ENCODE measurements at regions not wholly inside any gene's neighbourhood (a gene's known extent, or its start where the extent isn't known, plus 50 kb on each side); places are given as distances from the start of the nearest gene placed in this dataset.

- Histone ChIP-seq H2AFZ (ENCODE audit: low read depth, low read length) (no peak overlapping the region), H3K4me3 (no peak overlapping the region), H3K9me1 (ENCODE audit: control insufficient read depth, insufficient read depth, low read length) (no peaks in the 10 kb centered on the region), H3K27me3 (ENCODE audit: control insufficient read depth in 2 of 2, insufficient read depth in 2 of 2, low read length in 2 of 2) (peaks cover 0 to 13% of the 10 kb centered on the region in 2 experiments; a peak in 2 of 5 replicates), H3K27ac (ENCODE audit: extremely low read depth, low read depth, low read length) (no peak overlapping the region), H3K4me1 (replicated peaks in 1 of 2; ENCODE audit: control insufficient read depth in 2 of 2, insufficient read depth in 2 of 2, low read length in 2 of 2) (no peaks in the 10 kb centered on the region), H3K9ac (ENCODE audit: insufficient read depth in 1 of 2, low read depth in 2 of 2, low read length in 2 of 2) (no peak overlapping the region), H4K20me1 (replicated peaks; ENCODE audit: control insufficient read depth, insufficient read depth, low read length) (no peaks in the 10 kb centered on the region), H3K36me3 (ENCODE audit: control insufficient read depth, insufficient read depth, low read length) (no peaks in the 10 kb centered on the region), H3K79me2 (ENCODE audit: control insufficient read depth, insufficient read depth, low read length) (no peaks in the 10 kb centered on the region), H3K9me3 (replicated peaks; ENCODE audit: control insufficient read depth, insufficient read depth, low read depth, low read length) (no peaks in the 10 kb centered on the region), H3K4me2 (ENCODE audit: insufficient read depth, low read length) (no peak overlapping the region)
- no TSS peak for BruUV-seq (replicated peaks)
- in situ Hi-C loops (cut with MboI) (no loop called here), intact Hi-C loops (cut with micrococcal nuclease) (loop anchor here (10.0 kb wide), 2 partner anchors 177 to 207 kb away; no protein-coding TSS in a partner anchor)
- DNase-seq (ENCODE audit: extremely low read depth in 1 of 4, low spot score in 3 of 4): no peak
- no peak for ATAC-seq
- no peak for FAIRE-seq
- ChIA-PET POLR2A (no interaction called here), CTCF (ENCODE audit: low intra/inter-chr PET ratio) (no interaction called here)
- TF ChIP-seq ZFP36 (IDR thresholded peaks at IDR 0.05; ENCODE audit: low read depth, low read length, partially characterized antibody) (peak; percentile 78), ZNF655 (CRISPR knock-in tag; IDR thresholded peaks at IDR 0.05) (no peak)
Observed at GRCh38 chr1:227487606-227488005, 75.8 kb upstream of the ZNF678 start.

- DNase-seq (ENCODE audit: extremely low read depth in 1 of 4, low spot score in 3 of 4): no peak
- ChIA-PET POLR2A (no interaction called here), CTCF (ENCODE audit: low intra/inter-chr PET ratio) (no interaction called here)
- H3K27ac ChIP-seq (ENCODE audit: extremely low read depth, low read depth, low read length): no peak overlapping the region
- no peak overlapping the region for H3K4me3 ChIP-seq
- no peaks in the 10 kb centered on the region for H3K36me3 ChIP-seq (ENCODE audit: control insufficient read depth, insufficient read depth, low read length)
- no TSS peak for BruUV-seq (replicated peaks)
- peaks cover 0 to 7% of the 10 kb centered on the region in 2 experiments; a peak in 2 of 5 replicates for H3K27me3 ChIP-seq (ENCODE audit: control insufficient read depth in 2 of 2, insufficient read depth in 2 of 2, low read length in 2 of 2)
- FAIRE-seq: no peak
- no peaks in the 10 kb centered on the region for H3K9me1 ChIP-seq (ENCODE audit: control insufficient read depth, insufficient read depth, low read length)
- H3K4me2 ChIP-seq (ENCODE audit: insufficient read depth, low read length): no peak overlapping the region
- no peaks in the 10 kb centered on the region for H3K4me1 ChIP-seq (replicated peaks in 1 of 2; ENCODE audit: control insufficient read depth in 2 of 2, insufficient read depth in 2 of 2, low read length in 2 of 2)
- H3K79me2 ChIP-seq (ENCODE audit: control insufficient read depth, insufficient read depth, low read length): no peaks in the 10 kb centered on the region
- no peak overlapping the region for H2AFZ ChIP-seq (ENCODE audit: low read depth, low read length)
- no peak overlapping the region for H3K9ac ChIP-seq (ENCODE audit: insufficient read depth in 1 of 2, low read depth in 2 of 2, low read length in 2 of 2)
- H4K20me1 ChIP-seq (replicated peaks; ENCODE audit: control insufficient read depth, insufficient read depth, low read length): no peaks in the 10 kb centered on the region
- H3K9me3 ChIP-seq (replicated peaks; ENCODE audit: control insufficient read depth, insufficient read depth, low read depth, low read length): no peaks in the 10 kb centered on the region
- intact Hi-C loops (cut with micrococcal nuclease) (loop anchor here (10.0 kb wide), 2 partner anchors 178 to 208 kb away; no protein-coding TSS in a partner anchor), in situ Hi-C loops (cut with MboI) (no loop called here)
- 0% methylated on average over 3 of the region's 3 CpGs for whole genome bisulfite sequencing (ENCODE audit: insufficient coverage, low coverage, missing lambda C conversion rate)
- no peak for ATAC-seq
- no peak for TF ChIP-seq NR2F6 (CRISPR knock-in tag; IDR thresholded peaks at IDR 0.05)
- TF ChIP-seq HCFC1 (IDR thresholded peaks at IDR 0.05; ENCODE audit: low read depth, low read length): no peak
- no peak for TF ChIP-seq ETS1 (conservative IDR thresholded peaks at IDR 0.05; ENCODE audit: control insufficient read depth, low read depth, low read length)
- TF ChIP-seq GTF2F1 (IDR thresholded peaks at IDR 0.05; ENCODE audit: low read depth, low read length): no peak
- TF ChIP-seq CHD1 (IDR thresholded peaks at IDR 0.05; ENCODE audit: low read length): no peak
- TF ChIP-seq TBL1XR1 (IDR thresholded peaks at IDR 0.05; ENCODE audit: low read length in 2 of 2): no peak
- TF ChIP-seq STAT5B (CRISPR knock-in tag; IDR thresholded peaks at IDR 0.05): no peak
- TF ChIP-seq ZBTB43 (CRISPR knock-in tag; IDR thresholded peaks at IDR 0.05): no peak
- no peak for TF ChIP-seq HLTF (IDR thresholded peaks at IDR 0.05)
- no peak for TF ChIP-seq ZFP1 (CRISPR knock-in tag; IDR thresholded peaks at IDR 0.05)
- no peak for TF ChIP-seq FOXA3 (CRISPR knock-in tag; conservative IDR thresholded peaks at IDR 0.05 in 1 of 2, IDR thresholded peaks at IDR 0.05 in 1 of 2)
- TF ChIP-seq CBX1 (IDR thresholded peaks at IDR 0.05; ENCODE audit: low read depth): no peak
Observed at GRCh38 chr1:227486559-227486958, 76.8 kb upstream of the ZNF678 start.
